Gastrocnemius medialis (tissue), 4 donors: ENCODE measurements at regions not wholly inside any gene's neighbourhood (a gene's known extent, or its start where the extent isn't known, plus 50 kb on each side); places are given as distances from the start of the nearest gene placed in this dataset.

Experiments
- ATAC-seq, 2 donors: fragments of 150-250 bp; one replicate each; pipeline ENCODE4 v1.9.1; 2016
- DNase-seq, 2 donors: peaks; one replicate each; pipeline ENCODE4 v3.0.0-alpha.2; 2019
- H3K27ac ChIP-seq, 4 donors: fragments of 200-600 bp; sonication (generic); 1 replicate in 1 of 4; 2 replicates in 3 of 4; pipeline ENCODE4 v1.5.1; 2016 to 2018; ENCODE audit warnings: mild to moderate bottlenecking in 2 of 4, moderate library complexity in 1 of 4
- H3K27me3 ChIP-seq, 3 donors: fragments of 200-600 bp; sonication (generic) in 2 of 3; 1 replicate in 1 of 3; 2 replicates in 2 of 3; pipeline versions ENCODE4 v1.5.1 to v1.6.0; 2016 to 2019; ENCODE audit warnings: mild to moderate bottlenecking in 1 of 3, moderate library complexity in 1 of 3
- H3K36me3 ChIP-seq, 2 donors: fragments of 200-600 bp; sonication (generic) in 1 of 2; one replicate each; pipeline ENCODE4 v1.5.1; 2017 to 2018
- H3K4me1 ChIP-seq, 2 donors: fragments of 200-600 bp; sonication (generic) in 1 of 2; one replicate each; pipeline ENCODE4 v1.5.1; 2016 to 2017; ENCODE audit warnings: mild to moderate bottlenecking in 2 of 2
- H3K4me3 ChIP-seq, 4 donors: fragments of 200-600 bp; sonication (generic) in 3 of 4; 1 replicate in 1 of 4; 2 replicates in 3 of 4; pipeline ENCODE4 v1.5.1; 2016 to 2019; ENCODE audit warnings: mild to moderate bottlenecking in 2 of 4
- H3K9me3 ChIP-seq, 3 donors: fragments of 200-600 bp; sonication (generic) in 2 of 3; 1 replicate in 1 of 3; 2 replicates in 2 of 3; pipeline ENCODE4 v1.5.1; 2016 to 2019
- POLR2A ChIP-seq, 2 donors: fragments of 450-650 bp; IDR thresholded peaks; one replicate each; pipeline ENCODE4 v1.6.1; 2017; ENCODE audit warnings: antibody characterized with exemption in 2 of 2, mild to moderate bottlenecking in 2 of 2, moderate library complexity in 2 of 2
- in situ Hi-C, 4 donors: fragments of 200-750 bp; cut with MboI; loops; one replicate each; pipeline versions ENCODE4 v1.15.0 to v1.8.0; 2017; ENCODE audit warnings: low sequenced_read_pairs in 4 of 4
- intact Hi-C: fragments of 100-400 bp; cut with DNase I; formaldehyde crosslinking; loops from one replicate; pipeline ENCODE4 v1.15.1; 2023; ENCODE audit warnings: low total_unique reads
- TF ChIP-seq, protein P1 (sequence below), 5 experiments: fragments of 450-650 bp in 3 of 5; fragments of 200-600 bp in 2 of 5; sonication (generic) in 2 of 5; IDR thresholded peaks in 4 of 5; conservative IDR thresholded peaks in 1 of 5; 1 replicate in 4 of 5; 2 replicates in 1 of 5; pipeline ENCODE4 v1.5.1; 2016 to 2019; ENCODE audit warnings: antibody characterized with exemption in 5 of 5, mild to moderate bottlenecking in 3 of 5, moderate library complexity in 3 of 5

DNA sequence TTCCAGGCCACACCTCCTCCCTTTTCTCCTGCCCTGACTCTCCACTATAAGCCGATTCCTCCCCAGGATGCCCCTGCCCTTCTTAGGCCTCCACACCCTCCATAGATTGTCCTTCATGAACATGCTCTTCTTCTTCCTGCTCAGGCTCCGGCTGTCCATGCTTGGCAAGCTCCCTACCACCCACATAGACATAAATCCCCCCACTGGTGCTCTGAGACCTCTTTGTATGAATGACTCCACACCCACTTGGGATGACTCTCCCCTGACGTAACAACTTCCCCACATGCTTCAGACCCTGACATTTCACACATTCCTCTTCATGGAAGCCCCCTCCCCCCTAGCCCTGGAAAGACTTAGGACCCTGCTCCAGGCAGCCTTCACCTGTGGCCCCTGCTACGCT lies 542.5 kb upstream of the LARGE1 start:
- Histone ChIP-seq H3K36me3 (no peaks in the 10 kb centered on the region), H3K4me1 (no peaks in the 10 kb centered on the region), H3K27me3 (no peaks in the 10 kb centered on the region), H3K27ac (no peak overlapping the region), H3K4me3 (no peak overlapping the region), H3K9me3 (no peaks in the 10 kb centered on the region)
- no peak for TF ChIP-seq POLR2A (IDR thresholded peaks at IDR 0.05)
- TF ChIP-seq, protein P1, sequence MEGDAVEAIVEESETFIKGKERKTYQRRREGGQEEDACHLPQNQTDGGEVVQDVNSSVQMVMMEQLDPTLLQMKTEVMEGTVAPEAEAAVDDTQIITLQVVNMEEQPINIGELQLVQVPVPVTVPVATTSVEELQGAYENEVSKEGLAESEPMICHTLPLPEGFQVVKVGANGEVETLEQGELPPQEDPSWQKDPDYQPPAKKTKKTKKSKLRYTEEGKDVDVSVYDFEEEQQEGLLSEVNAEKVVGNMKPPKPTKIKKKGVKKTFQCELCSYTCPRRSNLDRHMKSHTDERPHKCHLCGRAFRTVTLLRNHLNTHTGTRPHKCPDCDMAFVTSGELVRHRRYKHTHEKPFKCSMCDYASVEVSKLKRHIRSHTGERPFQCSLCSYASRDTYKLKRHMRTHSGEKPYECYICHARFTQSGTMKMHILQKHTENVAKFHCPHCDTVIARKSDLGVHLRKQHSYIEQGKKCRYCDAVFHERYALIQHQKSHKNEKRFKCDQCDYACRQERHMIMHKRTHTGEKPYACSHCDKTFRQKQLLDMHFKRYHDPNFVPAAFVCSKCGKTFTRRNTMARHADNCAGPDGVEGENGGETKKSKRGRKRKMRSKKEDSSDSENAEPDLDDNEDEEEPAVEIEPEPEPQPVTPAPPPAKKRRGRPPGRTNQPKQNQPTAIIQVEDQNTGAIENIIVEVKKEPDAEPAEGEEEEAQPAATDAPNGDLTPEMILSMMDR (IDR thresholded peaks at IDR 0.05 in 4 of 5, conservative IDR thresholded peaks at IDR 0.05 in 1 of 5) = no peak
- intact Hi-C loops = no loop called here
- DNase-seq (no peak), ATAC-seq (no peak)
- in situ Hi-C loops = no loop called here

DNA sequence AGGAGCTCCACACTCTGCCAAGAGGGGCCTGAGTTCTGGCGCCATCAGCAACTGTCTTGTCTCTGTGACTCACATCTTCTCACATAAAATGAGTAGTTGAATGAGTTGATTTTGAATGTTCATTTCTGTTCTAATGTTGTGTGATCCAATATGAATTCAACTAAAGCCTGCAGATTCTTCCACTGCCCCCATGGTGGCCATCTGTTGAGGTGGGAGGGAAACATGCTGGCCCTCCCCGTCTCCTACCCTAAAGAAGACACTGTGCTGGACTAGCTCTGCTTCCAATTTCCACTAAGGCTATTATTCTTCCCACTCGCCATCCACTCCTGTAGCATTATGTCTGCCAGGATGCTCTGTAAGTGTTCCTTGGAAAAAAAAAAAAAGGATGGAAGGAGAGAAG lies 555.6 kb upstream of the LARGE1 start:
- no peaks in the 10 kb centered on the region for H3K27me3 ChIP-seq
- H3K27ac ChIP-seq = no peak overlapping the region
- no peaks in the 10 kb centered on the region for H3K9me3 ChIP-seq
- H3K4me3 ChIP-seq = no peak overlapping the region
- ATAC-seq = no peak
- H3K4me1 ChIP-seq = no peaks in the 10 kb centered on the region
- in situ Hi-C loops = no loop called here
- no peak for DNase-seq
- intact Hi-C loops = no loop called here
- H3K36me3 ChIP-seq = no peaks in the 10 kb centered on the region
- TF ChIP-seq, protein P1 (IDR thresholded peaks at IDR 0.05 in 4 of 5, conservative IDR thresholded peaks at IDR 0.05 in 1 of 5) = no peak
- no peak for TF ChIP-seq POLR2A (IDR thresholded peaks at IDR 0.05)

DNA sequence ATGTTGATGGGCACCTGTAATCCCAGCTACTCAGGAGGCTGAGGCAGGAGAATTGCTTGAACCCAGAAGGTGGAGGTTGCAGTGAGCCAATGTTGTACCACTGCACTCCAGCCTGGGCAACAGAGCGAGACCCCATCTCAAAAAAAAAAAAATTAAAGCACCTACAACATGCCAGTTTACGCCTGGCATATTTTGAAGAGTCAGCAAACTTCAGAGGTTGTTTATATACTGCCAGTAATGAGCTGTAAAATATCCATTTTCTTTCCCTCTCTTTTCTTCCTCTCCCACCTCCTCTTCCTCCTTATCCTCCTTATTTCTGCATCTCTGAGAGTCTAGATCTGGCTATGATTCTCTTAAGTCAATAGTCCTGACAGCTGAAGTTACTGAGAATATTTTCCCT lies 556.5 kb upstream of the LARGE1 start:
- Histone ChIP-seq H3K36me3 (no peaks in the 10 kb centered on the region), H3K4me3 (no peak overlapping the region), H3K9me3 (no peaks in the 10 kb centered on the region), H3K4me1 (no peaks in the 10 kb centered on the region), H3K27ac (no peak overlapping the region), H3K27me3 (no peaks in the 10 kb centered on the region)
- TF ChIP-seq, protein P1 (IDR thresholded peaks at IDR 0.05 in 4 of 5, conservative IDR thresholded peaks at IDR 0.05 in 1 of 5) = no peak
- TF ChIP-seq POLR2A (IDR thresholded peaks at IDR 0.05) = no peak
- in situ Hi-C loops (no loop called here), intact Hi-C loops (no loop called here)
- no peak for DNase-seq
- ATAC-seq = no peak

DNA sequence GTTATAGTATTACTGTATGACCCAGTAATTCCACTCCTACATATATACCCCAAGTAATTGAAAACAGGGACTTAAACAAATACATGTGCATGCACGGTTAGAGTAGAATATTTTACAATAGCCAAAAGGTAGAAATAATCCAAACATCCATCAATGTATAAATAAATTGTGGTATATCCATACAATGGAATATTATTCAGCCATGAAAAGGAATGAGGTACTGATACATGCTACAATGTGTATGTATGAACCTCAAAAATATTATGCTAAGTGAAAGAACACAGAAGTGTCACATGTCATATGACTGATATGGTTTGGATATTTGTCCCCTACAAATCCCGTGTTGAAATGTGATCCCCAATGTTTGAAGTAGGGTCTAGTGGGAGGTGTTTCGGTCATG lies 560.8 kb upstream of the LARGE1 start:
- H3K4me3 ChIP-seq = no peak overlapping the region
- no peak for ATAC-seq
- H3K27me3 ChIP-seq = no peaks in the 10 kb centered on the region
- H3K9me3 ChIP-seq = no peaks in the 10 kb centered on the region
- no peaks in the 10 kb centered on the region for H3K4me1 ChIP-seq
- H3K27ac ChIP-seq = no peak overlapping the region
- H3K36me3 ChIP-seq = no peaks in the 10 kb centered on the region
- in situ Hi-C loops (no loop called here), intact Hi-C loops (no loop called here)
- DNase-seq = no peak
- TF ChIP-seq, protein P1 (IDR thresholded peaks at IDR 0.05 in 4 of 5, conservative IDR thresholded peaks at IDR 0.05 in 1 of 5) = no peak
- TF ChIP-seq POLR2A (IDR thresholded peaks at IDR 0.05) = no peak

DNA sequence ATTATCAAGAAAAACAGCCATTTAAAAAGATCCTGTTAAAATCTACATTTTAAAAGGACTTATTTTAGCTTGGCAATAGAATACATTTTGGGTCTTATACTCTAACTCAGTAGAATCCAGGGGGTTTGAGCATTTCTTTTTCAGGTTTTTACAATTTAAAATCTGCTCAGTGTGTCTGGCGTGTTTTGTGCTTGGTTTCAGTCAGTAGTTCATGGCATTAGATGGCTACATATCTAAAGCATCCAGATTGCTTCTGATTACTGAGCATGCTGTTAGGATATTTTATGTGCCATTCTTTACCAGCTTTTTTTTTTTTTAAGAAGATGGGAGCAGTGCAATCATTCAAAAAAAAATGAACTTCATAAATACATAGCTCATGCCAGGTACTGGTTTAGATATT lies 566.1 kb upstream of the LARGE1 start:
- TF ChIP-seq, protein P1 (IDR thresholded peaks at IDR 0.05 in 4 of 5, conservative IDR thresholded peaks at IDR 0.05 in 1 of 5) = no peak
- TF ChIP-seq POLR2A (IDR thresholded peaks at IDR 0.05) = no peak
- H3K27ac ChIP-seq = no peak overlapping the region
- H3K4me1 ChIP-seq = no peaks in the 10 kb centered on the region
- in situ Hi-C loops (no loop called here), intact Hi-C loops (no loop called here)
- no peak for DNase-seq
- no peak overlapping the region for H3K4me3 ChIP-seq
- H3K9me3 ChIP-seq = no peaks in the 10 kb centered on the region
- ATAC-seq = no peak
- H3K36me3 ChIP-seq = no peaks in the 10 kb centered on the region
- no peaks in the 10 kb centered on the region for H3K27me3 ChIP-seq
